Activated CD4-positive, alpha-beta T cell treated with anti-CD3 and anti-CD28 coated beads for 36 hours (primary cell): ENCODE measurements at regions not wholly inside any gene's neighbourhood (a gene's known extent, or its start where the extent isn't known, plus 50 kb on each side); places are given as distances from the start of the nearest gene placed in this dataset.
A peak's percentile ranks its signal among the peaks of the same experiment; 100 is the strongest.

Experiments used
- ATAC-seq: fragments of 200-7000 bp; cut with Tn5 transposase; one replicate; pipeline ENCODE4 v1.10.0; 2021; ENCODE audit warnings: mild to moderate bottlenecking, moderate library complexity
- CTCF ChIA-PET: fragments of 350-600 bp; sonication (Branson Sonifier 250); formaldehyde crosslinking; loops from one replicate; lab custom pipeline; 2021; ENCODE audit warnings: antibody characterized with exemption; lab: Charles Lee
- POLR2A ChIA-PET: fragments of 350-600 bp; sonication (Branson Sonifier 250); formaldehyde crosslinking; loops from one replicate; lab custom pipeline; 2021; ENCODE audit warnings: antibody characterized with exemption, inconsistent platforms; lab: Charles Lee
- DNase-seq: peaks from one replicate; pipeline ENCODE4 v3.0.0-alpha.2; 2020
- H3K27ac Mint-ChIP-seq: one replicate; pipeline ENCODE4 v1.8.0; 2021; ENCODE audit warnings: mixed read lengths
- H3K27me3 Mint-ChIP-seq: one replicate; pipeline ENCODE4 v1.8.0; 2021; ENCODE audit warnings: mixed read lengths
- H3K36me3 Mint-ChIP-seq: one replicate; pipeline ENCODE4 v1.8.0; 2021; ENCODE audit warnings: low read depth, mixed read lengths
- H3K4me1 Mint-ChIP-seq: one replicate; pipeline ENCODE4 v1.8.0; 2021; ENCODE audit warnings: mixed read lengths
- H3K4me3 Mint-ChIP-seq: one replicate; pipeline ENCODE4 v1.8.0; 2021; ENCODE audit warnings: mild to moderate bottlenecking, moderate library complexity, mixed read lengths
- H3K9me3 Mint-ChIP-seq: one replicate; pipeline ENCODE4 v1.8.0; 2021; ENCODE audit warnings: low read depth, mixed read lengths
- intact Hi-C, 2 experiments: fragments of 100-400 bp; cut with DNase I in 1 of 2; cut with micrococcal nuclease in 1 of 2; formaldehyde crosslinking; loops; one replicate each; pipeline versions ENCODE4 v1.14.2 to v1.15.1; 2022 to 2024; cut with DNase I, micrococcal nuclease

DNA sequence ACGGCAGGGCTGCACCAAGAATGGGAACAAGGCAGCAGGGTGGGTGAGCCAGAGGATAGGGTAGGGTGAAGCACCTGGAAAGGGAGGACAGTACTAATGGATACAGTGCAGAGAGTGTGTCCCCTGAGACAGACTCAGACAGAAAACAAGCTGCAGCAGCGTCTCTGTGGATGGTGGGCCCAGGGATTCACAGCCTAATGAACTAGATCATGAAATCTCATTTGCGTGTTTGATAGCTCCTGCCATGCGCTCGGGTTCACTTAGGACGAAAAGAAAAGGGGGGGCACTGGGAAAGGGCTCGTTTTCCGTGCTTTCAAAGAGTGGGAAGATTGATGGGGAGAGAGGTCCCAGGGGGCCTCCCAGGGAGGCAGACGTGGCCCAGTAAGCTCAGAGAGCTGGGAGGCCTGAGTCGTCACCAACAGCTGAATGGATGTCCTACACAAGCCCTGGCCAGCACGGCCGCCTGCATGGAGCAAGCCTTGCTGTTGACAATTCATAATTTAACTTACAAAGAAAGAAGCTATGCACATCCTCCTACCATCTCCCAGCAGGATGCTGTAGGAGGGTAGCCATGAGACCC lies 446.9 kb downstream of the BCOR start:
- DNase-seq: no peak
- no peak overlapping the region for H3K27ac Mint-ChIP-seq
- ChIA-PET POLR2A (no interaction called here), CTCF (no interaction called here)
- no peaks in the 10 kb centered on the region for H3K9me3 Mint-ChIP-seq
- no peaks in the 10 kb centered on the region for H3K27me3 Mint-ChIP-seq
- no peak overlapping the region for H3K4me3 Mint-ChIP-seq
- H3K36me3 Mint-ChIP-seq: no peaks in the 10 kb centered on the region
- no peak for ATAC-seq
- intact Hi-C loops: no loop called here
- peaks cover 13% of the 10 kb centered on the region for H3K4me1 Mint-ChIP-seq

DNA sequence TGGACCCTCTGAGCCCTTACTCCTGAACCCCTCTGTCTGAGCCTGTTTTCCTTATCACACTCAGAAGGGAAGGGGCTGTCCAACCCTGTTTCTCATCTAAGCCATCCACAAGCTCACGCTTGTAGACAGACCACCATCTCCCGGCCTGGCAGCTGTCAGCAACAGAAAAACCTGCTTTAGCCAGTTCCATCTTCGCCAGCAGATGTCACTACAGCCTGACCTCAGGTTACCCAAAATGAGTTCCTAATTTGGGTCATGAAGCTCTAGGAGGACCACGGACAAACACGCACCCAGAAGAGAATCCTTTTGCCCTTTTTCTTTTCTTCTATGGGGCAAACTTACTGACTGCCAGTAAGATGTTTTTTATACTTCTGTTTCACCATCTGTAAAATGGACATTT lies 445.4 kb downstream of the BCOR start:
- Mint-ChIP-seq H3K27me3 (no peaks in the 10 kb centered on the region), H3K4me1 (peaks cover 13% of the 10 kb centered on the region), H3K9me3 (no peaks in the 10 kb centered on the region), H3K36me3 (no peaks in the 10 kb centered on the region), H3K27ac (no peak overlapping the region), H3K4me3 (no peak overlapping the region)
- ATAC-seq (peak; percentile 42), DNase-seq (peak; percentile 52)
- ChIA-PET CTCF (interaction anchor here (0.6 to 1.0 kb wide), 3 partner anchors 110 to 441 kb away, joined by 3 to 4 read pairs (median 3); no protein-coding TSS in a partner anchor), POLR2A (interaction anchor here (1.2 kb wide), 1 partner anchor 37 kb away, joined by 3 read pairs; no protein-coding TSS in a partner anchor)
- intact Hi-C loops: no loop called here

DNA sequence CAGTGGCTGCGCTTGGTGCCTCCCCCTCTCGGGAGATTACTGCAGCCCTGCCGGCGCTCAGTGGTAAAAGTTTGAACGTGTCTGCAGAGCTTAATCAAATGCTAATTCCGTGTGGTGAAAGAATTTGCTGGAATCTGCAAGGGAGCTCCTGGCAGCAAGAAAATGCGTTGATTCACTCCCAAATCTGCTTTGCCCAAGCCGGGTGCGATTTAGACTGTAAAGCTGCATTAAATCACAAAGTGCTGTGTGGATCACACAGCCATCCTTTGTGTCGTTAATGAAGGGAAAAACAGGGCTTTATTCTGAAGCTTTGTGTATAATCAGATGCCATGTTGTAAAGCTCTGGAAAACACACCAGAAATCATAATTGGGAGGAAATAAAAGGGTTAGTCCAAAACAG lies 444.1 kb downstream of the BCOR start:
- Mint-ChIP-seq H3K4me3 (no peak overlapping the region), H3K36me3 (no peaks in the 10 kb centered on the region), H3K27ac (no peak overlapping the region), H3K9me3 (no peaks in the 10 kb centered on the region), H3K27me3 (no peaks in the 10 kb centered on the region), H3K4me1 (peaks cover 13% of the 10 kb centered on the region)
- intact Hi-C loops: no loop called here
- POLR2A ChIA-PET: no interaction called here
- no peak for DNase-seq
- CTCF ChIA-PET: interaction anchor here (0.8 kb wide), 2 partner anchors 10 to 341 kb away, joined by 3 to 4 read pairs; no protein-coding TSS in a partner anchor
- ATAC-seq: no peak

DNA sequence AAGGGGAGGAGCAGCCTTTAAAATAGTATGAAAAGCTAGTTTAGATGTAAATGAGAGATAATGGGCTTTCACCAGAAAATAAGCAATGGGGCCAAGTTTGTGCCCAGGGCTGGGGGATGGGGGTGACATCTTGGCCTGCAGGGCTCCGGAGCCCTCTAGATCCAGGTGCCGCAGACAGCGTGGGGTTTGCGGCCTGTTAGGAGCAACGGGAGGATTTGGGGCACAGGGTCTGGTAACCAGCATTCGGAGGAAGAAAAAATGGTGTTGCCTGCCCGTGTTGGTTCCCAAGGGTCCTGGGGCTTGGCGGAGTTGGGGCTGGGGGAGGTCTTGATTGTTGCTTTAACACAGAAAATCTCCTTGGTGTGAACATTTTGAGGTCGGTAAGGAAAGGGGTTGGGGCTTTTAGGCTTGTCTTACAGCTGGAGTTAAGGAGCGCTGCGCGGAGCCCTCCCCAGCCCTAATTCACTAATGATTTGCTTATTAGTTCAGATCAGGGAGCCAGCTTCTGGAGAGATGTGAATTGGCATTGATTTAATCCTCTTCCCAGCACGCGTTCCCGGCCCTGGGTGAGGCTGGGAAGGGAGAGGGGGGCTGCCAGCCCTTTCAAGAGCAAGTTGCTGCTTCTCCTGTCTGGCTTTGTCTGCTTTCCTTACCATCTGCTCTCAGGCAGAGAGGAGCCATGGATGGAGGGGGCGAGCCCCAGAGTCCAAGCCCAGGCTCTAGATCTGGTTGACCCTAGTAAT lies 443.4 kb downstream of the BCOR start:
- no peaks in the 10 kb centered on the region for H3K27me3 Mint-ChIP-seq
- POLR2A ChIA-PET: no interaction called here
- no peak for ATAC-seq
- H3K4me3 Mint-ChIP-seq: no peak overlapping the region
- DNase-seq: no peak
- H3K9me3 Mint-ChIP-seq: no peaks in the 10 kb centered on the region
- CTCF ChIA-PET: interaction anchor here (0.6 to 0.8 kb wide), 2 partner anchors 11 to 28 kb away, joined by 4 read pairs; no protein-coding TSS in a partner anchor
- no peak overlapping the region for H3K27ac Mint-ChIP-seq
- H3K36me3 Mint-ChIP-seq: no peaks in the 10 kb centered on the region
- intact Hi-C loops: no loop called here
- H3K4me1 Mint-ChIP-seq: peaks cover 13% of the 10 kb centered on the region

DNA sequence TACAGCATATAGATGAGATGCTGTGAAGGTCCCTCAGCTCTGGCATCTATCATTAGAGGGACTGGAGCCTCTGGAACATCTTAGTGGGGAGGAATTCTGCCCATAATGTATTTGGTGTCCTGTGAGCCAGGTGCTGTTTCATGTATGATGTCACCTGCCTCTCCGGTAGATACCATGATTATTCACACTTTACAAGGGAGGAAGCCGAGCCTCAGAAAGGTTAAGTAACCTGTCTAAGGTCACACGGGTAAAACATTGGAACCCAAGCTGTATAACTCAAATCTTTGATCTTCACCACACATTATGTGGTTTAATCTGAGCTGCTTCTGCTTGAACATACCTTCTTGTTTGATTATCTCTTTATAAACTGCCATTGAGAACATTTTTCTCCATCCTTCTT lies 442.8 kb downstream of the BCOR start:
- CTCF ChIA-PET: interaction anchor here (0.6 kb wide), 1 partner anchor 27 kb away, joined by 4 read pairs; no protein-coding TSS in a partner anchor
- intact Hi-C loops: no loop called here
- no peaks in the 10 kb centered on the region for H3K27me3 Mint-ChIP-seq

DNA sequence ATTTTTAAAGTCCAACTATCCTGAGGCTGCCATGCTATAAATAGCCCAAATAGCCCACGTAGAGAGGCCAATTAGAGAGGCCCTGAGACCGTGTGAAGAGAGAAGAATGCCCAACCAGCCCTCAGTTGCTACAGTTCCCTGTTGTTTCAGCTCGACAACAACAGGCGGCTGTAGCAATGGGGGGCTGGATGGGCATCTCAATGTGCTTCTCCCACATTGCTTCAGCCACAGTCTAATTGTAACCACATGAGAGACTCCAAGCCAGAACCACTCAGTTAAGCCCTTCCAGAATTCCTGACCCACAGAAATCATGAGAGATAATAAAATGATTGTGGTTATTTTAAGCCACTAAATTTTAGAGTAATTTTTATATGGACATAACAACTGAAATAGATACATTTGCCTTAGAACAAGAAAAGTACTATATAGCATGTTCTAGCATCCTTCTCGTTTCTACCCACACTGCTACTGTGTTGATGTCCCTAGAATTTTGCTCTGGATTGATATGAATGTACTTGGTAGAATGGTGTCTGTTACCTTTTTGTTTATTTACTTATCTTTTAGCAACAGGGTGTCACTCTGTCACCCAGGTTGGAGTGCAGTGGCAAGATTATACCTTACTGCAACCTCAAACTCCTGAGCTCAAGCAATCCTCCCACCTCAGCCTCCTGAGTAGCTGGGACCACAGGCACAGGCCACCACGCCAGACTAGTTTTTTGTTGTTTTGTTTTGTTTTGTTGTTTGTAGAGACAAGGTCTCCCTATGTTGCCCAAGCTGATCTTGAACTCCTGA lies 436.4 kb downstream of the BCOR start:
- H3K9me3 Mint-ChIP-seq: no peaks in the 10 kb centered on the region
- H3K4me3 Mint-ChIP-seq: no peak overlapping the region
- H3K36me3 Mint-ChIP-seq: no peaks in the 10 kb centered on the region
- no peak for ATAC-seq
- CTCF ChIA-PET: interaction anchor here (0.7 kb wide), 1 partner anchor 195 kb away, joined by 3 read pairs; no protein-coding TSS in a partner anchor
- H3K27me3 Mint-ChIP-seq: no peaks in the 10 kb centered on the region
- intact Hi-C loops: no loop called here
- POLR2A ChIA-PET: interaction anchor here (0.6 to 0.7 kb wide), 2 partner anchors 420 to 883 kb away, joined by 3 to 5 read pairs; no protein-coding TSS in a partner anchor
- H3K27ac Mint-ChIP-seq: no peak overlapping the region
- H3K4me1 Mint-ChIP-seq: no peaks in the 10 kb centered on the region
- DNase-seq: no peak

More for the DNA sequence above, 442.8 kb downstream of the BCOR start:
- no peak overlapping the region for H3K27ac Mint-ChIP-seq
- H3K4me1 Mint-ChIP-seq: peaks cover 13% of the 10 kb centered on the region
- DNase-seq (no peak), ATAC-seq (no peak)
- H3K4me3 Mint-ChIP-seq: no peak overlapping the region
- H3K9me3 Mint-ChIP-seq: no peaks in the 10 kb centered on the region
- no peaks in the 10 kb centered on the region for H3K36me3 Mint-ChIP-seq
- POLR2A ChIA-PET: no interaction called here

DNA sequence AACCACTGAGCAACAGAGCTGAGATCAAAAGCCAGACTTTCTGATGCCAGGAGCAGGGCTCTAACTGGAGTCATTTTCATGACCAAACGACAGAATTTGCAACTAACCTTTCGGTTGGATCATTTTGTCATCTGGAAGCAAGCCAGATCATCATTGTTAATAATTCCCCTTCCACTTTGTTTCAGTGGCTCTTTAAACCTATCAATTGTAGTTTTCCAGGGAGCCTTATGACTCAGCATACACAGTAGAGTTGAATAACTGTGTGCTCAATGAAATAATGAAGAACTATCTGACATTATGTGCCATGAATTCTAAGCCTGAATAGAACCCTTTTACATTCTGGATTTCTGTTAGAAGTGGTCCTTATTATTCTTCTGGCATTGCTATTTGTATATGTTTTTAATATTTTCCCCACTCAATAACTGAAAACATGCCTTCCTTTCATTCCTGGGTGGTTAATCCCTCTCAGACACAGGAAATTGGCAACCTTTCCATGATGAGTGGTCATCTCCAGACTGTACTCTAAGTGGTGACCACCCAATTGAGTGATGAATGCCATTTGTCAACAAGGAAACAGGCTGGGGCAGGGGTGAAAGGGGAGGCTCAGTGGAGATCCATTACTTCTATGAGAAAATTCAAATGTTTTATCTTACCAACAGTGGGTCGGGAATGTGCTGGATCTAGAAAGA lies 431.8 kb downstream of the BCOR start:
- Mint-ChIP-seq H3K4me1 (no peaks in the 10 kb centered on the region), H3K27me3 (no peaks in the 10 kb centered on the region), H3K36me3 (no peaks in the 10 kb centered on the region), H3K4me3 (no peak overlapping the region), H3K27ac (no peak overlapping the region), H3K9me3 (no peaks in the 10 kb centered on the region)
- POLR2A ChIA-PET: no interaction called here
- CTCF ChIA-PET: no interaction called here
- ATAC-seq (no peak), DNase-seq (no peak)
- intact Hi-C loops: no loop called here

DNA sequence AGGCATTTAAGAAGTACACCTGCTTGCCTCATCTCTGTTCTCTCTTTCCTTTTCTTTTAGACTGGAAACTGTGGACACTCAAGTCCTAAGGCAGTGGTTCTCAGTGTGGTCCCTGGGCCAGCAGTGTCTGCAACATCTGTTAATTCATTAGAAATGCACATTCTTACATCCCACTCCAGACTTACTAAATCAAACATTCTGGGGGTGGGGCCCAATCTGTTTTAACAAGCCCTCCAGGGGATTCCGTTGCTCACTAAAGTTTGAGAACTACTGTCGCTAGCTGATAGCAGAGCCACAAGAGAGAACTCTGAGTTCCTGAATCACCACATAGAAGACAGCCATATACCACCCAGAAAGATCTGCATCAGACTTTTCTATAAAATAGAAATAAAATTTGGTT lies 430.6 kb downstream of the BCOR start:
- ATAC-seq (no peak), DNase-seq (no peak)
- Mint-ChIP-seq H3K36me3 (no peaks in the 10 kb centered on the region), H3K27me3 (no peaks in the 10 kb centered on the region), H3K4me1 (no peaks in the 10 kb centered on the region), H3K4me3 (no peak overlapping the region), H3K9me3 (no peaks in the 10 kb centered on the region), H3K27ac (no peak overlapping the region)
- POLR2A ChIA-PET: no interaction called here
- intact Hi-C loops: no loop called here
- CTCF ChIA-PET: no interaction called here

DNA sequence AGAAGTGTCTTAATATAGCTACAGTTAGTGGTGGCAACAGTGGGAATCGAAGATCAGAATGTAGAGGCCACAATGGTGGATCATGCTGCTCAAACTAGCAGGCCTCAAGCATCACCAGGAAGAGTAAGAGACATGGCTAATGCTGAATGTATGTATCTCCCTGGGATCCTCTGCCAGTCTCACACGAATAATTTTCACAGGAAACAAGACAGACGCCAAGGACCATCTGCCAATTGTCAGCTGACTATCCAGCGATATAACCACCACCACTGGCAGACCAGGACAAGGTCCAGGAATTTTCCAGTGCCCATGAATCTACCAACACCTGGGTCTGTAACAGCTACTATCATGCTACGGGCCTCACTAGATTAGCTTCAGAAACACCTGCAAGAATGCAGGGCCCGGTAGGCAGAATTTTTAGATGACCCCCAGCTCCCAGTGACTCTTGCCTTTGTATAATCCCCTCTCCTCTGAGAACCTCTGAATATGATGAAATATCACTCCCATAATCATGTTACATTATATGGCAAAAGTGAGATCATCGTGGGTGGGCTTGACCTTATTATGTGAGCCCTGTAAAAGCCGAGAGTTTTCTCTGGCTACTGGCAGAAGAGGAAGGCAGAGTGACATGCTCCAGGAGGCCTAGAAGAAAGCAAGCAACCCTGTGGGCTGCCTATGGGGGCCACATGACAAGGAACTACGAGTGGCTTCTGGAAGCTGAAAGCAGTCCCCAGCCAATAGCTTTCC lies 429.8 kb downstream of the BCOR start:
- CTCF ChIA-PET: no interaction called here

DNA sequence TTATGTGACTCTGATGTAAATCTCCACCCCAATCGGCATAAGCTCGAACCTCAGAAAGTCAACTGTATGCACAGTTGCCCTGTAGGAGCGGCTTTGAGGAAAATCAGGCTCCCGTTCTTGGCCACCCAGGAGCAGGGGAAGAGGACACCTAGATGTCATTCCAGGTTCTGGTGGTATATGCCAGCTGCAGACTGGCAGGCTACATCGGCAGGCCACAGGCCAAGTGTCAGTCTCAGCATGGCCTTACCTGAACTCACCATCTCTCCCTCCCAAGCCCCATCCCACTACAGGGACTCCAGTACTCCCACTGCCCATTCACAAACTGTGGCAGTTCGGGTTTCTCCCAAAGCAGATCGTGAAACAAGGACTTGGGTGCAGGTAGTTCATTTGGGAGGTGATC lies 428.1 kb downstream of the BCOR start:
- Mint-ChIP-seq H3K27ac (no peak overlapping the region), H3K9me3 (no peaks in the 10 kb centered on the region), H3K4me3 (no peak overlapping the region), H3K27me3 (no peaks in the 10 kb centered on the region), H3K4me1 (no peaks in the 10 kb centered on the region), H3K36me3 (no peaks in the 10 kb centered on the region)
- no peak for ATAC-seq
- ChIA-PET POLR2A (no interaction called here), CTCF (interaction anchor here (0.7 kb wide), 1 partner anchor 902 kb away, joined by 3 read pairs; no protein-coding TSS in a partner anchor)
- DNase-seq: no peak
- intact Hi-C loops: no loop called here

More for the DNA sequence above, 429.8 kb downstream of the BCOR start:
- Mint-ChIP-seq H3K9me3 (no peaks in the 10 kb centered on the region), H3K27me3 (no peaks in the 10 kb centered on the region), H3K4me3 (no peak overlapping the region), H3K27ac (no peak overlapping the region), H3K4me1 (no peaks in the 10 kb centered on the region), H3K36me3 (no peaks in the 10 kb centered on the region)
- DNase-seq: no peak
- intact Hi-C loops: no loop called here
- no peak for ATAC-seq
- POLR2A ChIA-PET: no interaction called here
